Omental fat pad (tissue), 3 donors: ENCODE measurements at regions not wholly inside any gene's neighbourhood (a gene's known extent, or its start where the extent isn't known, plus 50 kb on each side); places are given as distances from the start of the nearest gene placed in this dataset.

Source experiments
- ATAC-seq: fragments of 150-250 bp; one replicate; pipeline ENCODE4 v1.9.1; 2016; ENCODE audit warnings: mild to moderate bottlenecking, moderate library complexity; ENCODE audit not compliant: low FRiP score
- DNase-seq: peaks from one replicate; pipeline ENCODE4 v3.0.0-alpha.2; 2019; ENCODE audit warnings: low spot score
- TF ChIP-seq, protein P1 (sequence below), 3 donors: fragments of 450-650 bp; IDR thresholded peaks; one replicate each; pipeline ENCODE4 v1.5.1; 2016 to 2017; ENCODE audit warnings: antibody characterized with exemption in 3 of 3, mild to moderate bottlenecking in 3 of 3, moderate library complexity in 2 of 3

DNA sequence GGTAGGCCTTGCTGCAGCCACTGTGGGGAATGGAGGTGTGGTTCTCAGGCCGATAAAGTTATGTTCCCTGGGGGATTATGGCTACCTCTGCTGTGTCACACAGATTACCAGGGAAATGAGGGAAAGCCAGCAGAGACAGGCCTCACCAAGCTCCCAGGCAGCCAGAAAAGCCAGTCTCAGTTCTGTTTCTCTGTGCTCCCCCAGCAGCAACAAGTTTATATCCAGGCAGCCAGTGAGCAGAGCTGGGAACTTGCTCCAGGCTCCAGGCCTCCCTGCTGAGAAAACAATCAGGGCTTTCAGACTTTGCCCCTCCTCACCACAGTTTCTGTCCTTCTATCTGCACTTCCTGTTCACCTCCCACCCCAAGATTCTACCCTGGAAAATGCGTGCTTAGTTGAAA is 596.6 kb upstream of the GYPC start:
- ATAC-seq (no peak), DNase-seq (no peak)
- TF ChIP-seq, protein P1, sequence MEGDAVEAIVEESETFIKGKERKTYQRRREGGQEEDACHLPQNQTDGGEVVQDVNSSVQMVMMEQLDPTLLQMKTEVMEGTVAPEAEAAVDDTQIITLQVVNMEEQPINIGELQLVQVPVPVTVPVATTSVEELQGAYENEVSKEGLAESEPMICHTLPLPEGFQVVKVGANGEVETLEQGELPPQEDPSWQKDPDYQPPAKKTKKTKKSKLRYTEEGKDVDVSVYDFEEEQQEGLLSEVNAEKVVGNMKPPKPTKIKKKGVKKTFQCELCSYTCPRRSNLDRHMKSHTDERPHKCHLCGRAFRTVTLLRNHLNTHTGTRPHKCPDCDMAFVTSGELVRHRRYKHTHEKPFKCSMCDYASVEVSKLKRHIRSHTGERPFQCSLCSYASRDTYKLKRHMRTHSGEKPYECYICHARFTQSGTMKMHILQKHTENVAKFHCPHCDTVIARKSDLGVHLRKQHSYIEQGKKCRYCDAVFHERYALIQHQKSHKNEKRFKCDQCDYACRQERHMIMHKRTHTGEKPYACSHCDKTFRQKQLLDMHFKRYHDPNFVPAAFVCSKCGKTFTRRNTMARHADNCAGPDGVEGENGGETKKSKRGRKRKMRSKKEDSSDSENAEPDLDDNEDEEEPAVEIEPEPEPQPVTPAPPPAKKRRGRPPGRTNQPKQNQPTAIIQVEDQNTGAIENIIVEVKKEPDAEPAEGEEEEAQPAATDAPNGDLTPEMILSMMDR (IDR thresholded peaks at IDR 0.05): no peak

DNA sequence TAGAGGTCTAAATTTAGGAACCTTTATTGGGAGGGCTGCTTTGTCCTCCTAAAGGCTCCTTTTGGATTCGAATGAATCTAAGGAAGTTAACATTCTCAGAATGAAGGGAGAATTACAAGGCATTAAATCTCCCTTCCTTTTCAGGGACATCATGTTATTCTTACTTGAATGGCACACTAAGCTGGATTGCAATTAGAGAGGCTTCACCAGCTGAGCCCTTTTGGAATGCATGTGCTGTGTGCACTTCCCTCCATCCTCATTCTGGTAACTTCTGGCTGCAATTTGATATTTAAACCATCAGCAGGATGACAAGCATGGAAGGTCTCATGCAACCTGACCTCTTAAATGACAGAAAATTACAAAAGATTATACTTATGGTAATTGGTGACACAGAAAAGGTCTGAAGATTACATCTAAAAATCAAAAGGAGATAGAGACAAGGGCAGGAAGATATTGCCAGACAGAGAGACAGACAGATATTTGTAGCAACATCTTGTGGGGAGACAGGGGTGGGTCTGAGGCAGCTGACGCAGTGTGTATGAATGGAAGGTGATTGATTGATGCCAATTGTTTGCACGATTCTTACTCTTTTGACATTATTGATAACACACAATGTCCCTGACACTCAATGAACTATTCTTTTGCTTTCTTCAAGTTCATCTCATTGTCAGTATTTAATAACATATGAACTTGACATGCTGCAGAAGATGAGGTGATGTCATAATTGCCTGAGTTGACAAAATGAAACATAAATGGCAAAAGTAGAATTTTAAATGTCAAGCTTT is 570.8 kb upstream of the GYPC start:
- ATAC-seq (no peak), DNase-seq (no peak)

DNA sequence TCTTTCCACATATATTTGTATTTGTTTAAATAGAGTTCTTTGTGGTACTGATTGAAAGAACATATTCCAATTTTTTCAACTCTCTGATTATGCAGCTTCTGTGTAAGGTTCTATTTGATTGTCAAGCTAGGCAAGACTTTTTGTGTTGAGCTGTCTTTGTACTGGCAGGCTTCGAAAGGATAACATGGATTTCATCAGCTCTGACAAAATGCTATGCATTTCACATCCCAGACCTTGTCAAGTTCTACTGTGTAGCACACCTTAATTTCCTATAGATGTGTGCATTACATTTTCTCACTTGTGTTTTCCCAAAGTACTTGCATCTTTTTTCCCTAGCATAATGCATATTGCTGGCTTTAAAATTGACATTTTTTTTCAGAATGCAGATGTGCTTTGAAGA is 555.0 kb upstream of the GYPC start:
- TF ChIP-seq, protein P1 (IDR thresholded peaks at IDR 0.05): no peak

More for the DNA sequence above, 570.8 kb upstream of the GYPC start:
- TF ChIP-seq, protein P1 (IDR thresholded peaks at IDR 0.05): no peak

DNA sequence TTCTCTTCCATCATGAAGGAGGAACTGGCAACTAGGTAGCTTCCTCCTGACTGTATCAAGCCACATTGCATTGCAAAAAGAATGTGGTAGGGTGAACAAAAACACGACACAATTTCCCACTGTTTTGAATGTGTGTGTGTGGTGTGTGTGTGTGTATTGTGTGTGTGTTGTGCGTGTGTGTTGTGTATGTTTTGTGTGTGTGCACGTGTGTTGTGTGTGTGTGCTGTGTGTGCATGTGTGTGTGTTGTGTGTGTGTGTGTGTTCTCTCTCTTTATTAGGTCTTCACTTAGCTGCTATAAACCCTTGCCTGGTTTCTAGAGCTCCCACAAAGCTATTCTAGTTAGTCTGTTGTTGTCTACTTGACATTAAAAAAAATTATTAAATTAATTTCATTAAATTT is 550.0 kb upstream of the GYPC start:
- ATAC-seq (no peak), DNase-seq (no peak)
- TF ChIP-seq, protein P1 (IDR thresholded peaks at IDR 0.05): no peak

More for the DNA sequence above, 555.0 kb upstream of the GYPC start:
- DNase-seq (no peak), ATAC-seq (no peak)

DNA sequence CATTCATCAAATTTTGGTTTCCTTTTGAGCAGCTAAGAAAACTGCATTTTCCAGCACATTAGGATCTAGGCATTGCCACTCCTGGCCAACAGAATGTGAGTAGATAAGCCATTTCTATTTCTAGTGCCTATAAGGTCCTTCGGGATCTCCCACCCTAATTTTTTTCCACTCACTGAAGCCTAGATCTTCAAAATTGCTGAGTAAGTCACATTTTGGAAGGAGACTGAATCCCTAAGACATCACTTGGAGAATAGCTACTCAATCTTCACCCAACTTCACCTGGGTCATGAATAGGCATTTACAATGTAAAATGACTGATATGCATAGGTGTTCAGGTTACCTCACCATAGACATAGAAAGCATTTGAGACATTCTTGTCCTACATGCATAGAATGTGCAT is 548.1 kb upstream of the GYPC start:
- no peak for DNase-seq
- no peak for ATAC-seq
- TF ChIP-seq, protein P1 (IDR thresholded peaks at IDR 0.05): no peak

DNA sequence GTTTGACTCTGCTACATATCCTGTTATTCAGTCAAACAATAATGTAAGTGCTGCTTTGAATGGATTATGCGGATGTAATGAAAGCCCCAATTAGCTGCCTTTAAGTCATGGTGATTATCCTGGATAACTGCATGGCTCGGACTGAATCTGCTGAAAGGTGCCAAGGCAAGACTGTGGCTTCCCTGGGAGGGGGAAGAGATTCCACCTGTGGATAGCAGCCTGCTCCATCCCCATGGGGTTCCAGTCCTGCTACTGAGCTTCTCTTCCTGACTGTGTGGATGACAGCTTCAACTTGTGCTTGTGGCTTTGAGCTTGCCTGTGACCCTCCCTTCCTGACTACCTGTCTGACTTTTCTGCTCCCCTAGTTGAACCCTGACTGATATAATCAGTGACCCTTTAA is 540.0 kb upstream of the GYPC start:
- ATAC-seq: no peak
- no peak for DNase-seq
- TF ChIP-seq, protein P1 (IDR thresholded peaks at IDR 0.05): no peak

DNA sequence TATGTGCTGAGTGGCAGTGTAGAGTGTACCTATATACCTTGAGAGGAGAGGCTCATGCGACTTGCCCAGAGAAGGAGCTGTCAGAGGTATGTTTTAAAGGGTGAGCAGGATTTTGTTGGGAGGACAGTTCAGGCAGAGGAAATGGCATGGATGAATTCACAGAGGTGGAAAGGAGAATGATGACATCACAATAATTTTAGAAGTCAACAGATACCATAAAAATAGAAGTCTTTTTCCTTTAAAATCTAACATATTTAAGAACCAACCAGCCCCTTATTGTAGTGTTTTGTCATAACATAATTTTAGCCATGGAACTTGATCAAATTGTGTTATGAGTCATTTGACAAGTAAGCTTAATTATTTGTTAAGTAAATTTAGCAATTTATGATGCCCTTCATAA is 538.1 kb upstream of the GYPC start:
- DNase-seq: no peak
- ATAC-seq: no peak

More for the DNA sequence above, 538.1 kb upstream of the GYPC start:
- TF ChIP-seq, protein P1 (IDR thresholded peaks at IDR 0.05): no peak
